Peyer's patch (tissue), 4 donors: ENCODE measurements at regions not wholly inside any gene's neighbourhood (a gene's known extent, or its start where the extent isn't known, plus 50 kb on each side); places are given as distances from the start of the nearest gene placed in this dataset.

Experiments
- DNase-seq, 3 donors: peaks; one replicate each; pipeline ENCODE4 v3.0.0-alpha.2; 2017 to 2019
- H3K27ac ChIP-seq, 4 donors: fragments of 200-600 bp; sonication (generic); one replicate each; pipeline ENCODE4 v1.5.1; 2016 to 2019
- H3K27me3 ChIP-seq, 2 donors: fragments of 200-600 bp; sonication (generic); one replicate each; pipeline ENCODE4 v1.5.1; 2019
- H3K36me3 ChIP-seq, 3 donors: fragments of 200-600 bp; sonication (generic); one replicate each; pipeline ENCODE4 v1.5.1; 2016 to 2019
- H3K4me1 ChIP-seq, 4 donors: fragments of 200-600 bp; sonication (generic); one replicate each; pipeline ENCODE4 v1.5.1; 2016 to 2019
- H3K4me3 ChIP-seq, 4 donors: fragments of 200-600 bp; sonication (generic); 1 replicate in 3 of 4; 2 replicates in 1 of 4; pipeline ENCODE4 v1.5.1; 2016 to 2019; ENCODE audit warnings: mild to moderate bottlenecking in 1 of 4
- H3K9me3 ChIP-seq, 4 donors: fragments of 200-600 bp; sonication (generic); one replicate each; pipeline ENCODE4 v1.5.1; 2016 to 2019; ENCODE audit warnings: mild to moderate bottlenecking in 1 of 4
- CTCF ChIP-seq, 6 experiments: fragments of 450-650 bp in 4 of 6; fragments of 200-600 bp in 2 of 6; sonication (generic) in 1 of 6; IDR thresholded peaks; one replicate each; pipeline ENCODE4 v1.5.1; 2017 to 2019; ENCODE audit warnings: antibody characterized with exemption in 6 of 6, mild to moderate bottlenecking in 3 of 6, moderate library complexity in 1 of 6
- POLR2A ChIP-seq, 2 donors: fragments of 450-650 bp; IDR thresholded peaks; one replicate each; pipeline ENCODE4 v1.5.1; 2017; ENCODE audit warnings: antibody characterized with exemption in 2 of 2, mild to moderate bottlenecking in 2 of 2, moderate library complexity in 2 of 2

- H3K4me1 ChIP-seq, result no peaks in the 10 kb centered on the region
- DNase-seq, result no peak
- H3K27me3 ChIP-seq, result no peaks in the 10 kb centered on the region
- no peak overlapping the region for H3K4me3 ChIP-seq
- no peak overlapping the region for H3K27ac ChIP-seq
- no peaks in the 10 kb centered on the region for H3K9me3 ChIP-seq
- no peaks in the 10 kb centered on the region for H3K36me3 ChIP-seq
- no peak for TF ChIP-seq POLR2A (IDR thresholded peaks at IDR 0.05)
- TF ChIP-seq CTCF (IDR thresholded peaks at IDR 0.05), result no peak
Observed at GRCh38 chr12:23098110-23098509, 473.1 kb downstream of the ETNK1 start.

GRCh38 chr12:23098517-23098916 is 473.5 kb downstream of the ETNK1 start:
- Histone ChIP-seq H3K4me1 (no peaks in the 10 kb centered on the region), H3K36me3 (no peaks in the 10 kb centered on the region), H3K27me3 (no peaks in the 10 kb centered on the region), H3K27ac (no peak overlapping the region), H3K9me3 (no peaks in the 10 kb centered on the region), H3K4me3 (no peak overlapping the region)
- DNase-seq, result no peak
- TF ChIP-seq CTCF (IDR thresholded peaks at IDR 0.05) (no peak), POLR2A (IDR thresholded peaks at IDR 0.05) (no peak)

DNA sequence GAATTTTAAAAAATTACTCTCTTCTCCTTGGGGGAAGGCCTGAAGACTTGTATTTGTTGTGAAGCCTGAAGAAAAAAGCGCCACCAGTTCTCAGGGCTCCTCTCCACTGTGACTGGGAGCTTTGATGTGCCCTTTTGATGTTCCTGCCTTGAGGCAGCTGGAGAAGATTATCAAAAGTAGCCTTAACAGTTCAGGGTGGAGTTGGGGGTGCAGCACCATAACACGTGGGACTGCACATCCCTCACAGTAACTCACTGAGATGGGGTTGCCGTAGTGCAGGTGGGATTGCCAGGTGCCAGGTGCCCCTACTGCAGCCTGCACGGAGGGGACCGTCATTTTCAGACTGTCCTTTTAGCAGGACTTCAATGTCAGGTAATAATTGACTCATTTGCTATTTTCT is 474.1 kb downstream of the ETNK1 start:
- TF ChIP-seq POLR2A (IDR thresholded peaks at IDR 0.05) (no peak), CTCF (IDR thresholded peaks at IDR 0.05) (no peak)
- Histone ChIP-seq H3K9me3 (no peaks in the 10 kb centered on the region), H3K27me3 (no peaks in the 10 kb centered on the region), H3K4me3 (no peak overlapping the region), H3K4me1 (no peaks in the 10 kb centered on the region), H3K36me3 (no peaks in the 10 kb centered on the region), H3K27ac (no peak overlapping the region)
- DNase-seq, result no peak

DNA sequence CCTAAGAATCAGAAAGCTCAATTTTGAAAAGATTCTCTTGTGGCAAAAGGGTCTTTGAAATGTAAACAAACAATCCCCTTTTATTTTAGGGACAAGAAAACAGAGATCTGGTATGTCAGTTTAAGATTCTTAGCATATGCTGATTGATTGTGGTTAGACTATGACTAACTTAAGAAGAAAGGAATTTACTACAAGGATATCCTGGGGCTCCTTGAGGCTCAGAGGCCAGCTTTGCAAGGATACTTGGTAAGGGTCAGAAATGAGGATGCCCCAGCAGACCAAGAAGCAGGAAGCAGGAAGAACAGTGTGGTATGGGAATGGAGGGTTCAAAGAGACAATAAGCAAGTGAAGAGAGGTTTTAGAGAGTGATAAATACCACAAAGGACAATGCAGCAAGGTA is 474.6 kb downstream of the ETNK1 start:
- TF ChIP-seq CTCF (IDR thresholded peaks at IDR 0.05) (no peak), POLR2A (IDR thresholded peaks at IDR 0.05) (no peak)
- DNase-seq, result no peak
- H3K27me3 ChIP-seq, result no peaks in the 10 kb centered on the region
- no peaks in the 10 kb centered on the region for H3K9me3 ChIP-seq
- no peak overlapping the region for H3K27ac ChIP-seq
- H3K4me3 ChIP-seq, result no peak overlapping the region
- no peaks in the 10 kb centered on the region for H3K36me3 ChIP-seq
- H3K4me1 ChIP-seq, result no peaks in the 10 kb centered on the region

GRCh38 chr12:23108957-23109356 is 484.0 kb downstream of the ETNK1 start:
- Histone ChIP-seq H3K27ac (no peak overlapping the region), H3K4me1 (no peaks in the 10 kb centered on the region), H3K9me3 (no peaks in the 10 kb centered on the region), H3K36me3 (no peaks in the 10 kb centered on the region), H3K27me3 (no peaks in the 10 kb centered on the region), H3K4me3 (no peak overlapping the region)
- TF ChIP-seq POLR2A (IDR thresholded peaks at IDR 0.05) (no peak), CTCF (IDR thresholded peaks at IDR 0.05) (no peak)
- no peak for DNase-seq

- H3K9me3 ChIP-seq, result no peaks in the 10 kb centered on the region
- no peak for DNase-seq
- H3K27ac ChIP-seq, result no peak overlapping the region
- no peaks in the 10 kb centered on the region for H3K36me3 ChIP-seq
- no peaks in the 10 kb centered on the region for H3K27me3 ChIP-seq
- no peaks in the 10 kb centered on the region for H3K4me1 ChIP-seq
- TF ChIP-seq CTCF (IDR thresholded peaks at IDR 0.05) (no peak), POLR2A (IDR thresholded peaks at IDR 0.05) (no peak)
- H3K4me3 ChIP-seq, result no peak overlapping the region
Observed at GRCh38 chr12:23113781-23114180, 488.8 kb downstream of the ETNK1 start.
